ENCODE measurements at regions not wholly inside any gene's neighbourhood (a gene's known extent, or its start where the extent isn't known, plus 50 kb on each side); places are given as distances from the start of the nearest gene placed in this dataset.

DNA sequence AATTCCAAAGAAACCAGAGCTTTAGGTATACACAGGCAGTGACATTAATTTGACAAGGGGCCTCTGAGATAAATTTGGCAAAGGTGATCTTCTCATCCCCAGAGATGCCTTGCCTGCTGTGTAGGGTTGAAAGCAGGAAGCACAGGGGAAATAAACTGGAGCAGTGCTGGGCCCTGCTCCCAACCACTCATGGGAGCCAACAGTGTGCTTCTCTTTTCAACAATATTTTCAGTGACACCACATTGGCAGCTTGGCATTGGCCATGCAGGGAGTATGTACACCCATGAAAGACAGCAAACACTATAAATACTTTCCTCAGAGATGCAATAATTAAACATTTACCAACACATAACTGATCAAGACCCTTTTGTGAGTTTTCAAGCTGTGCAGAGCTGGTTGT is 90.7 kb upstream of the F13A1 start:
- H3K9me3 ChIP-seq (ENCODE audit: control insufficient read depth in 1 of 2, insufficient read depth in 1 of 2, low read depth in 1 of 2, low read length in 2 of 2) = no peaks in the 10 kb centered on the region
- DNase-seq (ENCODE audit: low read depth, low spot score) (no peak), ATAC-seq (no peak)
- no peak overlapping the region for H3K4me2 ChIP-seq (ENCODE audit: low read length)
- H4K20me1 ChIP-seq (ENCODE audit: insufficient read depth) = no peaks in the 10 kb centered on the region
- H3K9me2 ChIP-seq (ENCODE audit: insufficient read depth) = no peaks in the 10 kb centered on the region
- no peak overlapping the region for H3K9ac ChIP-seq (ENCODE audit: low read length)
- no peaks in the 10 kb centered on the region for H3K4me1 ChIP-seq (ENCODE audit: control insufficient read depth in 1 of 2, insufficient read depth in 2 of 2, low read length in 2 of 2)
- H3K36me3 ChIP-seq (ENCODE audit: control insufficient read depth in 1 of 2, insufficient read depth in 2 of 2, low read length in 2 of 2) = no peaks in the 10 kb centered on the region
- no peak overlapping the region for H3K27ac ChIP-seq (ENCODE audit: low read depth, low read length)
- intact Hi-C loops (cut with micrococcal nuclease) = no loop called here
- ChIA-PET POLR2A (no interaction called here), CTCF (no interaction called here), RAD21 (ENCODE audit: low non-redundant PET in 1 of 2, low total read pairs in 2 of 2, uncharacterized antibody in 2 of 2, unreplicated experiment in 2 of 2) (no interaction called here)
- H3K27me3 ChIP-seq (ENCODE audit: insufficient read depth, low read length) = peaks cover 39% of the 10 kb centered on the region; the same call in 1 of the 2 replicates
- no peak overlapping the region for H2AFZ ChIP-seq (ENCODE audit: low read depth, low read length, poor library complexity, severe bottlenecking)
- H3K79me2 ChIP-seq (ENCODE audit: insufficient read depth, low read length) = no peaks in the 10 kb centered on the region
- BruUV-seq (replicated peaks) = no TSS peak
- H3K4me3 ChIP-seq (replicated peaks in 1 of 2; ENCODE audit: low read depth in 1 of 2, low read length in 2 of 2) = no peak overlapping the region
- no peak for TF ChIP-seq POLR2A (IDR thresholded peaks at IDR 0.05; ENCODE audit: borderline replicate concordance, extremely low read depth, insufficient read depth, insufficient read length)
- no peak for TF ChIP-seq SRF (IDR thresholded peaks at IDR 0.05; ENCODE audit: low read depth)
- TF ChIP-seq, protein P1, sequence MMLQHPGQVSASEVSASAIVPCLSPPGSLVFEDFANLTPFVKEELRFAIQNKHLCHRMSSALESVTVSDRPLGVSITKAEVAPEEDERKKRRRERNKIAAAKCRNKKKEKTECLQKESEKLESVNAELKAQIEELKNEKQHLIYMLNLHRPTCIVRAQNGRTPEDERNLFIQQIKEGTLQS (IDR thresholded peaks at IDR 0.05) = no peak
- TF ChIP-seq, protein P2, sequence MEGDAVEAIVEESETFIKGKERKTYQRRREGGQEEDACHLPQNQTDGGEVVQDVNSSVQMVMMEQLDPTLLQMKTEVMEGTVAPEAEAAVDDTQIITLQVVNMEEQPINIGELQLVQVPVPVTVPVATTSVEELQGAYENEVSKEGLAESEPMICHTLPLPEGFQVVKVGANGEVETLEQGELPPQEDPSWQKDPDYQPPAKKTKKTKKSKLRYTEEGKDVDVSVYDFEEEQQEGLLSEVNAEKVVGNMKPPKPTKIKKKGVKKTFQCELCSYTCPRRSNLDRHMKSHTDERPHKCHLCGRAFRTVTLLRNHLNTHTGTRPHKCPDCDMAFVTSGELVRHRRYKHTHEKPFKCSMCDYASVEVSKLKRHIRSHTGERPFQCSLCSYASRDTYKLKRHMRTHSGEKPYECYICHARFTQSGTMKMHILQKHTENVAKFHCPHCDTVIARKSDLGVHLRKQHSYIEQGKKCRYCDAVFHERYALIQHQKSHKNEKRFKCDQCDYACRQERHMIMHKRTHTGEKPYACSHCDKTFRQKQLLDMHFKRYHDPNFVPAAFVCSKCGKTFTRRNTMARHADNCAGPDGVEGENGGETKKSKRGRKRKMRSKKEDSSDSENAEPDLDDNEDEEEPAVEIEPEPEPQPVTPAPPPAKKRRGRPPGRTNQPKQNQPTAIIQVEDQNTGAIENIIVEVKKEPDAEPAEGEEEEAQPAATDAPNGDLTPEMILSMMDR (IDR thresholded peaks at IDR 0.05 in 2 of 3, conservative IDR thresholded peaks at IDR 0.05 in 1 of 3; ENCODE audit: borderline replicate concordance in 1 of 3, insufficient read depth in 1 of 3, low read depth in 2 of 3, low read length in 2 of 3) = no peak
- no peak for TF ChIP-seq CEBPB (IDR thresholded peaks at IDR 0.05; ENCODE audit: low read depth)
- TF ChIP-seq POLR2AphosphoS5 (IDR thresholded peaks at IDR 0.05; ENCODE audit: low read depth, low read length) = no peak
- TF ChIP-seq YY1 (IDR thresholded peaks at IDR 0.05; ENCODE audit: extremely low read depth, insufficient replicate concordance, low read depth, low read length) = no peak
- no peak for TF ChIP-seq SIN3A (IDR thresholded peaks at IDR 0.05; ENCODE audit: low read depth)
- TF ChIP-seq EGR1 (IDR thresholded peaks at IDR 0.05; ENCODE audit: low read depth) = no peak
- no peak for TF ChIP-seq ELF1 (IDR thresholded peaks at IDR 0.05; ENCODE audit: borderline replicate concordance, low read depth)
- TF ChIP-seq, protein P3, sequence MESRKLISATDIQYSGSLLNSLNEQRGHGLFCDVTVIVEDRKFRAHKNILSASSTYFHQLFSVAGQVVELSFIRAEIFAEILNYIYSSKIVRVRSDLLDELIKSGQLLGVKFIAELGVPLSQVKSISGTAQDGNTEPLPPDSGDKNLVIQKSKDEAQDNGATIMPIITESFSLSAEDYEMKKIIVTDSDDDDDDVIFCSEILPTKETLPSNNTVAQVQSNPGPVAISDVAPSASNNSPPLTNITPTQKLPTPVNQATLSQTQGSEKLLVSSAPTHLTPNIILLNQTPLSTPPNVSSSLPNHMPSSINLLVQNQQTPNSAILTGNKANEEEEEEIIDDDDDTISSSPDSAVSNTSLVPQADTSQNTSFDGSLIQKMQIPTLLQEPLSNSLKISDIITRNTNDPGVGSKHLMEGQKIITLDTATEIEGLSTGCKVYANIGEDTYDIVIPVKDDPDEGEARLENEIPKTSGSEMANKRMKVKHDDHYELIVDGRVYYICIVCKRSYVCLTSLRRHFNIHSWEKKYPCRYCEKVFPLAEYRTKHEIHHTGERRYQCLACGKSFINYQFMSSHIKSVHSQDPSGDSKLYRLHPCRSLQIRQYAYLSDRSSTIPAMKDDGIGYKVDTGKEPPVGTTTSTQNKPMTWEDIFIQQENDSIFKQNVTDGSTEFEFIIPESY (IDR thresholded peaks at IDR 0.05; ENCODE audit: extremely low read depth, insufficient replicate concordance, low read length) = no peak
- no peak for TF ChIP-seq JUND (IDR thresholded peaks at IDR 0.05)
- no peak for TF ChIP-seq EZH2 (IDR thresholded peaks at IDR 0.05)
- no peak for TF ChIP-seq TCF7L2 (IDR thresholded peaks at IDR 0.05; ENCODE audit: borderline replicate concordance, extremely low read depth, insufficient read depth, insufficient read length)
- no peak for TF ChIP-seq ZFX (IDR thresholded peaks at IDR 0.05)
- TF ChIP-seq FOSL1 (IDR thresholded peaks at IDR 0.05; ENCODE audit: low read depth) = no peak
- no peak for TF ChIP-seq EZH2phosphoT487 (IDR thresholded peaks at IDR 0.05; ENCODE audit: borderline replicate concordance)
- no peak for TF ChIP-seq ZNF274 (IDR thresholded peaks at IDR 0.05; ENCODE audit: low read depth, low read length)

All from HCT116 (cell line).